Panc1 (cell line): ENCODE measurements at regions not wholly inside any gene's neighbourhood (a gene's known extent, or its start where the extent isn't known, plus 50 kb on each side); places are given as distances from the start of the nearest gene placed in this dataset.

Experiments used
- ATAC-seq: fragments of 200-7000 bp; cut with Tn5 transposase; 2 replicates; pipeline ENCODE4 v1.9.1; 2020; ENCODE audit warnings: mild to moderate bottlenecking, moderate library complexity
- BruUV-seq: library from RNA; stranded (reverse); fragments of 400-500 nt; replicated peaks from 2 replicates; lab custom pipeline; 2021; lab: Mats Ljungman, UMichigan
- CTCF ChIA-PET: fragments of 300-600 bp; sonication (Branson Sonifier 250); formaldehyde crosslinking; loops from one replicate; lab custom pipeline; 2022; ENCODE audit warnings: antibody characterized with exemption; lab: Charles Lee
- POLR2A ChIA-PET: fragments of 300-600 bp; sonication (Branson Sonifier 250); formaldehyde crosslinking; loops from one replicate; lab custom pipeline; 2022; ENCODE audit warnings: antibody characterized with exemption; lab: Charles Lee
- DNase-seq: peaks from one replicate; pipeline ENCODE4 v3.0.0-alpha.2; 2010; ENCODE audit warnings: low read depth, low spot score
- H3K27ac ChIP-seq: 2 replicates; pipeline ENCODE4 v1.5.1; 2011; ENCODE audit warnings: mild to moderate bottlenecking, low read length, inconsistent platforms
- H3K27me3 ChIP-seq: fragments of 200-500 bp; sonication (Bioruptor generic); 2 replicates; pipeline ENCODE4 v1.6.0; 2014; ENCODE audit warnings: low read length, inconsistent platforms; ENCODE audit not compliant: control insufficient read depth, insufficient read depth
- H3K36me3 ChIP-seq: fragments of 200-500 bp; sonication (Bioruptor generic); 2 replicates; pipeline ENCODE4 v1.5.1; 2014; ENCODE audit warnings: inconsistent platforms, mild to moderate bottlenecking, low read length, moderate library complexity; ENCODE audit not compliant: control insufficient read depth, insufficient read depth
- H3K4me1 ChIP-seq: 2 replicates; pipeline ENCODE4 v1.5.1; 2011; ENCODE audit warnings: inconsistent platforms, mild to moderate bottlenecking, low read length, moderate library complexity; ENCODE audit not compliant: control insufficient read depth, insufficient read depth
- H3K4me3 ChIP-seq, 2 experiments: 2 replicates each; pipeline ENCODE4 v1.5.1; 2011 to 2012; ENCODE audit warnings: low read depth in 2 of 2, low read length in 2 of 2, mild to moderate bottlenecking in 2 of 2, inconsistent platforms in 1 of 2, moderate library complexity in 1 of 2
- H3K9me3 ChIP-seq: fragments of 200-500 bp; sonication (Bioruptor generic); 2 replicates; pipeline ENCODE4 v1.5.1; 2014; ENCODE audit warnings: low read depth, mild to moderate bottlenecking, inconsistent platforms, low read length, moderate library complexity; ENCODE audit not compliant: control insufficient read depth, insufficient read depth
- CTCF ChIP-seq: fragments of 450-650 bp; IDR thresholded peaks from 2 replicates; pipeline ENCODE4 v1.5.1; 2017; ENCODE audit warnings: mild to moderate bottlenecking
- POLR2AphosphoS5 ChIP-seq: IDR thresholded peaks from 2 replicates; pipeline ENCODE4 v1.6.1; 2012; ENCODE audit warnings: mild to moderate bottlenecking, low read depth, low read length, moderate library complexity
- SIN3A ChIP-seq: IDR thresholded peaks from 2 replicates; pipeline ENCODE4 v1.6.1; 2012; ENCODE audit warnings: low read depth, mild to moderate bottlenecking, low read length, moderate library complexity, borderline replicate concordance; ENCODE audit not compliant: insufficient read depth
- TCF7L2 ChIP-seq: IDR thresholded peaks from 2 replicates; pipeline ENCODE4 v1.6.1; 2011; ENCODE audit warnings: mild to moderate bottlenecking, low read depth, low read length, inconsistent platforms
- in situ Hi-C: cut with HindIII; loops from 2 replicates; pipeline ENCODE4 v1.10.0; 2016; ENCODE audit warnings: low sequenced_read_pairs, low pct_unique_long_range_greater_than_20kb
- intact Hi-C: fragments of 100-400 bp; cut with micrococcal nuclease; formaldehyde crosslinking; loops from one replicate; pipeline ENCODE4 v1.10.0; 2022; ENCODE audit not compliant: unreplicated experiment
- TF ChIP-seq, protein P1 (sequence below), 2 experiments: IDR thresholded peaks; 2 replicates each; pipeline ENCODE4 v1.6.1; 2011 to 2012; ENCODE audit warnings: low read depth in 2 of 2, control low read depth in 1 of 2, low read length in 1 of 2, mild to moderate bottlenecking in 1 of 2, moderate library complexity in 1 of 2; ENCODE audit not compliant: insufficient read depth in 1 of 2

GRCh38 chr5:29905626-29906353 is 1287.7 kb upstream of the CDH6 start:
- Histone ChIP-seq H3K9me3 (no peaks in the 10 kb centered on the region), H3K27me3 (no peaks in the 10 kb centered on the region), H3K4me1 (no peaks in the 10 kb centered on the region), H3K27ac (no peak overlapping the region), H3K36me3 (no peaks in the 10 kb centered on the region), H3K4me3 (no peak overlapping the region)
- TF ChIP-seq, protein P1, sequence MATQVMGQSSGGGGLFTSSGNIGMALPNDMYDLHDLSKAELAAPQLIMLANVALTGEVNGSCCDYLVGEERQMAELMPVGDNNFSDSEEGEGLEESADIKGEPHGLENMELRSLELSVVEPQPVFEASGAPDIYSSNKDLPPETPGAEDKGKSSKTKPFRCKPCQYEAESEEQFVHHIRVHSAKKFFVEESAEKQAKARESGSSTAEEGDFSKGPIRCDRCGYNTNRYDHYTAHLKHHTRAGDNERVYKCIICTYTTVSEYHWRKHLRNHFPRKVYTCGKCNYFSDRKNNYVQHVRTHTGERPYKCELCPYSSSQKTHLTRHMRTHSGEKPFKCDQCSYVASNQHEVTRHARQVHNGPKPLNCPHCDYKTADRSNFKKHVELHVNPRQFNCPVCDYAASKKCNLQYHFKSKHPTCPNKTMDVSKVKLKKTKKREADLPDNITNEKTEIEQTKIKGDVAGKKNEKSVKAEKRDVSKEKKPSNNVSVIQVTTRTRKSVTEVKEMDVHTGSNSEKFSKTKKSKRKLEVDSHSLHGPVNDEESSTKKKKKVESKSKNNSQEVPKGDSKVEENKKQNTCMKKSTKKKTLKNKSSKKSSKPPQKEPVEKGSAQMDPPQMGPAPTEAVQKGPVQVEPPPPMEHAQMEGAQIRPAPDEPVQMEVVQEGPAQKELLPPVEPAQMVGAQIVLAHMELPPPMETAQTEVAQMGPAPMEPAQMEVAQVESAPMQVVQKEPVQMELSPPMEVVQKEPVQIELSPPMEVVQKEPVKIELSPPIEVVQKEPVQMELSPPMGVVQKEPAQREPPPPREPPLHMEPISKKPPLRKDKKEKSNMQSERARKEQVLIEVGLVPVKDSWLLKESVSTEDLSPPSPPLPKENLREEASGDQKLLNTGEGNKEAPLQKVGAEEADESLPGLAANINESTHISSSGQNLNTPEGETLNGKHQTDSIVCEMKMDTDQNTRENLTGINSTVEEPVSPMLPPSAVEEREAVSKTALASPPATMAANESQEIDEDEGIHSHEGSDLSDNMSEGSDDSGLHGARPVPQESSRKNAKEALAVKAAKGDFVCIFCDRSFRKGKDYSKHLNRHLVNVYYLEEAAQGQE (IDR thresholded peaks at IDR 0.05; ENCODE audit: insufficient read depth in 1 of 2, low read depth in 2 of 2, low read length in 1 of 2): no peak
- TF ChIP-seq POLR2AphosphoS5 (no peak), CTCF (no peak), SIN3A (no peak), TCF7L2 (no peak)
- no peak for ATAC-seq
- POLR2A ChIA-PET: no interaction called here
- CTCF ChIA-PET: no interaction called here
- DNase-seq: no peak
- in situ Hi-C loops: no loop called here
- intact Hi-C loops: no loop called here
- BruUV-seq: no TSS peak

GRCh38 chr5:29902859-29903258 is 1290.6 kb upstream of the CDH6 start:
- DNase-seq (no peak), ATAC-seq (no peak)
- intact Hi-C loops: no loop called here
- no peak for TF ChIP-seq SIN3A
- TF ChIP-seq CTCF: no peak
- no peak for TF ChIP-seq TCF7L2
- TF ChIP-seq, protein P1 (IDR thresholded peaks at IDR 0.05; ENCODE audit: insufficient read depth in 1 of 2, low read depth in 2 of 2, low read length in 1 of 2): no peak
- TF ChIP-seq POLR2AphosphoS5: no peak
- Histone ChIP-seq H3K9me3 (no peaks in the 10 kb centered on the region), H3K27ac (no peak overlapping the region), H3K36me3 (no peaks in the 10 kb centered on the region), H3K27me3 (no peaks in the 10 kb centered on the region), H3K4me1 (no peaks in the 10 kb centered on the region), H3K4me3 (no peak overlapping the region)
- CTCF ChIA-PET: no interaction called here
- in situ Hi-C loops: no loop called here
- BruUV-seq: no TSS peak
- POLR2A ChIA-PET: no interaction called here
